Uterus (tissue), 3 donors: ENCODE measurements at regions not wholly inside any gene's neighbourhood (a gene's known extent, or its start where the extent isn't known, plus 50 kb on each side); places are given as distances from the start of the nearest gene placed in this dataset.

Experiments used
- DNase-seq, 2 donors: peaks; one replicate each; pipeline ENCODE4 v3.0.0-alpha.2; 2019 to 2020
- H3K27ac ChIP-seq, 2 donors: fragments of 200-600 bp; sonication (generic); 1 replicate in 1 of 2; 2 replicates in 1 of 2; pipeline ENCODE4 v1.5.1; 2016 to 2018
- H3K27me3 ChIP-seq, 2 donors: fragments of 200-600 bp; sonication (generic); one replicate each; pipeline ENCODE4 v1.5.1; 2018 to 2019; ENCODE audit warnings: control low read depth in 1 of 2
- H3K36me3 ChIP-seq, 2 donors: fragments of 200-600 bp; sonication (generic); one replicate each; pipeline ENCODE4 v1.5.1; 2019; ENCODE audit warnings: control low read depth in 1 of 2
- H3K4me1 ChIP-seq, 2 donors: fragments of 200-600 bp; sonication (generic); one replicate each; pipeline ENCODE4 v1.5.1; 2018 to 2019; ENCODE audit warnings: control low read depth in 1 of 2
- H3K4me3 ChIP-seq, 2 donors: fragments of 200-600 bp; sonication (generic); 1 replicate in 1 of 2; 2 replicates in 1 of 2; pipeline ENCODE4 v1.5.1; 2018 to 2019; ENCODE audit warnings: mild to moderate bottlenecking in 1 of 2
- H3K9me3 ChIP-seq, 2 donors: fragments of 200-600 bp; sonication (generic); one replicate each; pipeline ENCODE4 v1.5.1; 2019; ENCODE audit warnings: control low read depth in 1 of 2
- CTCF ChIP-seq, 4 experiments: fragments of 200-600 bp in 2 of 4; fragments of 450-650 bp in 2 of 4; sonication (generic) in 2 of 4; IDR thresholded peaks; one replicate each; pipeline ENCODE4 v1.5.1; 2016 to 2019; ENCODE audit warnings: antibody characterized with exemption in 4 of 4, mild to moderate bottlenecking in 2 of 4, moderate library complexity in 1 of 4
- POLR2A ChIP-seq, 2 donors: fragments of 450-650 bp; IDR thresholded peaks; one replicate each; pipeline ENCODE4 v1.6.1; 2016; ENCODE audit warnings: antibody characterized with exemption in 2 of 2, mild to moderate bottlenecking in 1 of 2, moderate library complexity in 1 of 2
- intact Hi-C: fragments of 100-400 bp; cut with DNase I; formaldehyde crosslinking; loops from one replicate; pipeline ENCODE4 v1.15.1; 2023; ENCODE audit warnings: low total_unique reads
- donor health status: DM: yes; HTN: yes; CAD: no.

DNA sequence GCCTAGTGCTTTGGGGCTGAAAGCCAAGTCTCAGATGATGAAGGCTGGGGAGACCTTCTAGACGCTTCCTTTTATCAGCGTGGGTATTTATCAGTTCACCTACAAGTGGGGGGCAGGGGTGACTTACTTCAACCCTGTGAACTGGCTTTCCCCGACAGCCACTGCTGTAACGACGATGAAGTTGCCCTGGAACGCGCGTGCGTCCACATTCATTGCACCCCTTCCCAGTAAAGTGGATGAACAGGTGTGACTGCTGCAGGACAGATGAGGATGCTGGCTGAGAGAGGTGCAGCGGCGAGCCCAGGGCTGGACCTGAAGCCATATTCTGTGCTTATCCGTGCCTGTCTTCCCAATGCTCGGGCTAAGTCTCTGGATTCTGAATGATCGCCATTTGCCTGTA lies 1122.3 kb downstream of the TBC1D22A start:
- intact Hi-C loops, result no loop called here
- Histone ChIP-seq H3K27ac (no peak overlapping the region), H3K36me3 (no peaks in the 10 kb centered on the region), H3K27me3 (no peaks in the 10 kb centered on the region), H3K4me3 (no peak overlapping the region), H3K9me3 (no peaks in the 10 kb centered on the region), H3K4me1 (no peaks in the 10 kb centered on the region)
- no peak for DNase-seq
- TF ChIP-seq POLR2A (IDR thresholded peaks at IDR 0.05) (no peak), CTCF (IDR thresholded peaks at IDR 0.05) (no peak)

GRCh38 chr22:47884200-47884599 lies 1121.8 kb downstream of the TBC1D22A start:
- TF ChIP-seq CTCF (IDR thresholded peaks at IDR 0.05) (no peak), POLR2A (IDR thresholded peaks at IDR 0.05) (no peak)
- Histone ChIP-seq H3K9me3 (no peaks in the 10 kb centered on the region), H3K27ac (no peak overlapping the region), H3K36me3 (no peaks in the 10 kb centered on the region), H3K4me1 (no peaks in the 10 kb centered on the region), H3K27me3 (no peaks in the 10 kb centered on the region), H3K4me3 (no peak overlapping the region)
- no peak for DNase-seq
- intact Hi-C loops, result no loop called here

DNA sequence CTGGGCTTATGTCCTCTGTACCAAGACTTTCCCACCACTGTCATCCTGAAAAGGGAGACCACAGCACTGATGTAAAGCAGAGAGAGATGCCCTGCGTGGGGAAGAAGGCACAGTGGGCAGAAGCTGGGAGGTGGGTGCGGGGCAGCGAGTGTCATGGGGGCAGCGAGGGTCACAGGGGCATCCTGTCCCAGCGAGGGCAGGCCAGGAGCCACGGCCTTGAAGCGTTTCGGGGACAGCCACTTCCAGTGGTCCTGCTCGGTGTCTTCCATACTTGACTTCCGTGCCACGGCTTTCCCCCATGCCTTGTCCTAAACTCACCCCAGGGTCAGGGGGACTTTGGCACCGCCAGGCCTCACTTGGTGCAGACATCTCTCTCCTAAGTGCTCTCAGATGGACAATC lies 1121.3 kb downstream of the TBC1D22A start:
- H3K27me3 ChIP-seq, result no peaks in the 10 kb centered on the region
- intact Hi-C loops, result no loop called here
- H3K27ac ChIP-seq, result no peak overlapping the region
- no peaks in the 10 kb centered on the region for H3K36me3 ChIP-seq
- H3K4me1 ChIP-seq, result no peaks in the 10 kb centered on the region
- TF ChIP-seq CTCF (IDR thresholded peaks at IDR 0.05) (no peak), POLR2A (IDR thresholded peaks at IDR 0.05) (no peak)
- DNase-seq, result no peak
- no peaks in the 10 kb centered on the region for H3K9me3 ChIP-seq
- no peak overlapping the region for H3K4me3 ChIP-seq

DNA sequence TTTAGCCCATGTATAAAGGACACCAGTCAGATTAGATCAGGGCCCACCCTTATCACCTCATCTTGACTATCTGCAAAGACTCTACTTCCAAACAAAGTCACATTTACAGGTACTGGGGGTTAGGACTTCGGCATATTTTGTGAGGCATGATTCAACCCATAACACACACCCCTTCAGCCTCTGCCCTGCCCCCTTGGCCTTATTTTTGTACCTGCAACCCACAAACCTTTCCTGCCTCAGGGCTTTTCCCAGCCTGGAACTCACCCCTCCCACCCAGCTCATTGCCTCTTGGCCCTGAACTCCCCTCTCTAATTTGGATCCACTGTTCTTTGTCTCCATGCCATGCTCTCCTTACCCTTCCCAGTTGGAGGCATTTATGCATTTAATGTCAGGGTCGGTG lies 1116.9 kb downstream of the TBC1D22A start:
- Histone ChIP-seq H3K27ac (no peak overlapping the region), H3K9me3 (no peaks in the 10 kb centered on the region), H3K36me3 (no peaks in the 10 kb centered on the region), H3K4me1 (no peaks in the 10 kb centered on the region), H3K4me3 (no peak overlapping the region), H3K27me3 (no peaks in the 10 kb centered on the region)
- TF ChIP-seq CTCF (IDR thresholded peaks at IDR 0.05) (no peak), POLR2A (IDR thresholded peaks at IDR 0.05) (no peak)
- DNase-seq, result no peak
- intact Hi-C loops, result no loop called here

- Histone ChIP-seq H3K9me3 (no peaks in the 10 kb centered on the region), H3K27me3 (no peaks in the 10 kb centered on the region), H3K4me3 (no peak overlapping the region), H3K27ac (no peak overlapping the region), H3K36me3 (no peaks in the 10 kb centered on the region), H3K4me1 (no peaks in the 10 kb centered on the region)
- TF ChIP-seq CTCF (IDR thresholded peaks at IDR 0.05) (no peak), POLR2A (IDR thresholded peaks at IDR 0.05) (no peak)
- no peak for DNase-seq
- intact Hi-C loops, result no loop called here
Measured at GRCh38 chr22:47878460-47878859, 1116.0 kb downstream of the TBC1D22A start.
